ENCODE measurements at regions not wholly inside any gene's neighbourhood (a gene's known extent, or its start where the extent isn't known, plus 50 kb on each side); places are given as distances from the start of the nearest gene placed in this dataset.
"Not testable (repeated sequence)": the region's sequence is repeated elsewhere in the genome, so short reads cannot be mapped to it uniquely, and the experiment has no call there.

GRCh38 chrX:45401923-45402322 lies 201.2 kb upstream of the DIPK2B start:
- H3K27ac ChIP-seq = no peak overlapping the region
- intact Hi-C loops (cut with DNase I; ENCODE audit: low total_unique reads) = no loop called here

GRCh38 chrX:45400951-45401725 lies 200.5 kb upstream of the DIPK2B start:
- H3K36me3 ChIP-seq; DNase-seq; H3K4me1 ChIP-seq; intact Hi-C loops (cut with DNase I; ENCODE audit: low total_unique reads); H3K9me3 ChIP-seq; H3K27me3 ChIP-seq; H3K4me3 ChIP-seq: not testable (repeated sequence)
- H3K27ac ChIP-seq = peak overlapping the region; percentile 30 to 57

More at GRCh38 chrX:45401923-45402322, 201.2 kb upstream of the DIPK2B start:
- Histone ChIP-seq H3K4me1 (no peaks in the 10 kb centered on the region), H3K36me3 (no peaks in the 10 kb centered on the region), H3K9me3 (no peaks in the 10 kb centered on the region), H3K4me3 (no peak overlapping the region), H3K27me3 (no peaks in the 10 kb centered on the region)
- no peak for DNase-seq
- TF ChIP-seq CTCF (IDR thresholded peaks at IDR 0.05) (no peak), POLR2A (IDR thresholded peaks at IDR 0.05) (no peak)

GRCh38 chrX:45400027-45400779 lies 199.5 kb upstream of the DIPK2B start:
- Histone ChIP-seq H3K4me3 (no peak overlapping the region), H3K36me3 (no peaks in the 10 kb centered on the region), H3K27me3 (no peaks in the 10 kb centered on the region), H3K9me3 (peaks cover 0 to 4% of the 10 kb centered on the region in 2 donors), H3K27ac (peak overlapping the region; percentile 30 to 57), H3K4me1 (no peaks in the 10 kb centered on the region)
- no peak for DNase-seq
- intact Hi-C loops (cut with DNase I; ENCODE audit: low total_unique reads) = no loop called here
- TF ChIP-seq CTCF (IDR thresholded peaks at IDR 0.05) = no peak
- TF ChIP-seq POLR2A (IDR thresholded peaks at IDR 0.05) = no peak

- TF ChIP-seq POLR2A (IDR thresholded peaks at IDR 0.05) (no peak), CTCF (IDR thresholded peaks at IDR 0.05) (no peak)
Observed at GRCh38 chrX:45385757-45386156, 185.1 kb upstream of the DIPK2B start.

GRCh38 chrX:45381841-45382240 lies 181.2 kb upstream of the DIPK2B start:
- Histone ChIP-seq H3K4me3 (no peak overlapping the region), H3K4me1 (no peaks in the 10 kb centered on the region), H3K9me3 (no peaks in the 10 kb centered on the region), H3K27ac (no peak overlapping the region), H3K27me3 (no peaks in the 10 kb centered on the region), H3K36me3 (no peaks in the 10 kb centered on the region)
- no peak for DNase-seq
- intact Hi-C loops (cut with DNase I; ENCODE audit: low total_unique reads) = no loop called here
- TF ChIP-seq CTCF (IDR thresholded peaks at IDR 0.05) (no peak), POLR2A (IDR thresholded peaks at IDR 0.05) (no peak)

More at GRCh38 chrX:45385757-45386156, 185.1 kb upstream of the DIPK2B start:
- Histone ChIP-seq H3K27me3 (no peaks in the 10 kb centered on the region), H3K36me3 (no peaks in the 10 kb centered on the region), H3K4me1 (no peaks in the 10 kb centered on the region), H3K4me3 (no peak overlapping the region), H3K9me3 (no peaks in the 10 kb centered on the region), H3K27ac (no peak overlapping the region)
- intact Hi-C loops (cut with DNase I; ENCODE audit: low total_unique reads) = no loop called here
- no peak for DNase-seq
